T-cell (primary cell): ENCODE measurements at regions not wholly inside any gene's neighbourhood (a gene's known extent, or its start where the extent isn't known, plus 50 kb on each side); places are given as distances from the start of the nearest gene placed in this dataset.

Experiments used
- ATAC-seq, 4 experiments: fragments of 200-7000 bp in 3 of 4; fragments of 150-1000 bp in 1 of 4; cut with Tn5 transposase; replicated peaks in 1 of 4; 1 replicate in 3 of 4; 2 replicates in 1 of 4; pipeline ENCODE4 v1.10.0; 2021; ENCODE audit warnings: moderate library complexity in 3 of 4, mild to moderate bottlenecking in 2 of 4, moderate number of reproducible peaks in 1 of 4
- CTCF ChIA-PET, 2 donors: fragments of 300-600 bp; sonication (Branson Sonifier 250); formaldehyde crosslinking; loops; one replicate each; lab custom pipeline; 2022; ENCODE audit warnings: antibody characterized with exemption in 2 of 2; lab: Charles Lee
- POLR2A ChIA-PET, 2 donors: fragments of 300-600 bp; sonication (Branson Sonifier 250); formaldehyde crosslinking; loops; one replicate each; lab custom pipeline; 2022; ENCODE audit warnings: antibody characterized with exemption in 2 of 2; lab: Charles Lee
- DNase-seq, 35 experiments: peaks; one replicate each; pipeline versions ENCODE4 v3.0.0 to v3.0.0-alpha.2; 2013 to 2023
- H3K27ac ChIP-seq: one replicate; pipeline ENCODE4 v1.5.1; 2013; ENCODE audit warnings: low read length
- H3K27me3 ChIP-seq, 2 experiments: replicated peaks in 1 of 2; 1 replicate in 1 of 2; 2 replicates in 1 of 2; pipeline versions ENCODE4 v1.6.1 to v1.7.0; 2013; ENCODE audit warnings: low read length in 1 of 2, mixed read lengths in 1 of 2; ENCODE audit not compliant: control insufficient read depth in 2 of 2, insufficient read depth in 2 of 2; ENCODE audit errors: extremely low read depth in 1 of 2
- H3K36me3 ChIP-seq, 2 donors: 1 replicate in 1 of 2; 2 replicates in 1 of 2; pipeline versions ENCODE4 v1.6.1 to v1.7.0; 2013; ENCODE audit warnings: low read length in 1 of 2; ENCODE audit not compliant: control insufficient read depth in 2 of 2, insufficient read depth in 1 of 2; ENCODE audit errors: extremely low read depth in 1 of 2
- H3K4me1 ChIP-seq, 2 experiments: 1 replicate in 1 of 2; 2 replicates in 1 of 2; pipeline versions ENCODE4 v1.6.1 to v1.7.0; 2013; ENCODE audit warnings: low read length in 2 of 2, mixed read lengths in 1 of 2; ENCODE audit not compliant: insufficient read depth in 2 of 2, control insufficient read depth in 1 of 2; ENCODE audit errors: extremely low read depth in 1 of 2
- H3K4me3 ChIP-seq, 2 donors: 1 replicate in 1 of 2; 2 replicates in 1 of 2; pipeline versions ENCODE4 v1.5.1 to v1.7.0; 2013; ENCODE audit warnings: mild to moderate bottlenecking in 2 of 2, low read length in 1 of 2, moderate library complexity in 1 of 2; ENCODE audit not compliant: control insufficient read depth in 1 of 2; ENCODE audit errors: extremely low read depth in 1 of 2
- H3K9me3 ChIP-seq: 2 replicates; pipeline ENCODE4 v1.7.0; 2013
- H3K27ac Mint-ChIP-seq, 2 donors: one replicate each; pipeline ENCODE4 v1.8.0; 2020 to 2021; ENCODE audit warnings: mild to moderate bottlenecking in 2 of 2, mixed read lengths in 2 of 2
- H3K27me3 Mint-ChIP-seq, 2 donors: one replicate each; pipeline ENCODE4 v1.8.0; 2021 to 2022; ENCODE audit warnings: mixed read lengths in 2 of 2
- H3K36me3 Mint-ChIP-seq: one replicate; pipeline ENCODE4 v1.8.0; 2021; ENCODE audit warnings: mixed read lengths
- H3K4me1 Mint-ChIP-seq, 3 donors: one replicate each; pipeline ENCODE4 v1.8.0; 2020 to 2022; ENCODE audit warnings: mixed read lengths in 3 of 3, mild to moderate bottlenecking in 1 of 3
- H3K4me3 Mint-ChIP-seq, 3 donors: one replicate each; pipeline ENCODE4 v1.8.0; 2020 to 2022; ENCODE audit warnings: mild to moderate bottlenecking in 3 of 3, mixed read lengths in 3 of 3, moderate library complexity in 3 of 3
- H3K9me3 Mint-ChIP-seq, 3 donors: one replicate each; pipeline ENCODE4 v1.8.0; 2020 to 2022; ENCODE audit warnings: mixed read lengths in 3 of 3
- WGBS: methylation state at CpG from one replicate; pipeline ENCODE4 v1.1.5; 2013; ENCODE audit warnings: missing lambda C conversion rate; ENCODE audit not compliant: insufficient coverage; 5-methylcytosine and 5-hydroxymethylcytosine counted together

DNA sequence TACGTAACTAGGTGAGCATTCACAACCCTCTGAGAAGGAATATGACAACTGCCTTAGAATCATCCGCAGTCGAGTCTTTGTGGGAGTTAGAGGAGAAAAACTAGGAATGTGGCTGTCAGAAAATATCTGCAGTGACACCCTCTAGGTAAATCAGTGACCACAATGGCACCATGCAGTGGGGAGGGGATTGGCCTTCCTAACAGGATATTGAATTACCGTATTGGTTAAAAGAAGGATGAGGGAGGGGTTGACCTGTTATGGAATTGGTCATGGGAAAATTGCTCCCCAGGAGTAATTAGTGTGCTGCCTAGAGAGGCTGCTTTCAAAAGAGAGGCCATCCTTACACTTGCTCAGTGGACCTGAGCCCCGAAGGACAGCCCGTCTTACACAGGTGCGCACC is 205.6 kb upstream of the SOX1 start:
- H3K36me3 Mint-ChIP-seq: no peaks in the 10 kb centered on the region
- Histone ChIP-seq H3K9me3 (no peaks in the 10 kb centered on the region), H3K36me3 (no peaks in the 10 kb centered on the region), H3K4me1 (no peaks in the 10 kb centered on the region), H3K27ac (no peak overlapping the region), H3K27me3 (peaks cover 0 to 3% of the 10 kb centered on the region in 2 experiments), H3K4me3 (no peak overlapping the region)
- H3K27me3 Mint-ChIP-seq: peaks cover 4 to 5% of the 10 kb centered on the region in 2 donors
- POLR2A ChIA-PET: no interaction called here
- H3K4me3 Mint-ChIP-seq: no peak overlapping the region
- WGBS: 87% methylated on average over 3 of the region's 7 CpGs
- H3K4me1 Mint-ChIP-seq: no peaks in the 10 kb centered on the region
- no peak for ATAC-seq
- no peak overlapping the region for H3K27ac Mint-ChIP-seq
- H3K9me3 Mint-ChIP-seq: peaks cover 0 to 15% (median 3%) of the 10 kb centered on the region in 3 donors
- CTCF ChIA-PET: no interaction called here
- no peak for DNase-seq

DNA sequence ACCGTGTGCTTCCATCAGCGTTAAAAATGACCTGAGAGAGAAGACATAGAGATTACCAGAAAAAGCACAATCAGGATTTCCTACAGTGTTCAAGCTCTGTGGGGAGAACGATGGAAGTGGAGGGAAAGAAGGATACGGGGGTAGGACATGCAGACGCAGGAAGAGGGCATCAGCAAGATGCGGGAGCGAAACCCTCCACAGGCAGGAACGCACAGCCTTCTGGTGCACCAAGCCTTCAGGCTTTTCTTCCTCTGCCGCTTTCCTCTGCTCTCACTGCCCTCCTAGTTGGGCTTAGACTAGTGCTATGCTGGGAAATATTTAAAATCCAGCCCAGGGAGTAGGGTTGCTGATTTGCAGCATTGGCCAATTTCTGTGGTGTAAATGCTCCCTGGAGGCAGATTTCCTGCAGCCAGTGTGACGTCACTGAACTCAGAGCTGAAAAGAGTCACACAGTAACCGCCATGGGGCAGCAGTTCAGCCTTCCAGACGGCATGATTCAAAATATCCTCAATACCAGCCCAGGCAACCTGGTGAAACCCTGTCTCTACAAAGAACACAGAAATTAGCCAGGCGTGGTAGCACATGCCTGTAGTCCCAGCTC is 205.1 kb upstream of the SOX1 start:
- Mint-ChIP-seq H3K27me3 (peaks cover 4 to 5% of the 10 kb centered on the region in 2 donors), H3K4me1 (no peaks in the 10 kb centered on the region), H3K4me3 (no peak overlapping the region), H3K27ac (no peak overlapping the region), H3K36me3 (no peaks in the 10 kb centered on the region), H3K9me3 (peaks cover 0 to 15% (median 3%) of the 10 kb centered on the region in 3 donors)
- no peaks in the 10 kb centered on the region for H3K36me3 ChIP-seq
- H3K4me1 ChIP-seq: no peaks in the 10 kb centered on the region
- WGBS: 83% methylated on average over 9 of the region's 13 CpGs
- CTCF ChIA-PET: no interaction called here
- POLR2A ChIA-PET: no interaction called here
- H3K9me3 ChIP-seq: no peaks in the 10 kb centered on the region
- no peak overlapping the region for H3K4me3 ChIP-seq
- DNase-seq (no peak), ATAC-seq (no peak)
- no peak overlapping the region for H3K27ac ChIP-seq
- H3K27me3 ChIP-seq: peaks cover 0 to 3% of the 10 kb centered on the region in 2 experiments

DNA sequence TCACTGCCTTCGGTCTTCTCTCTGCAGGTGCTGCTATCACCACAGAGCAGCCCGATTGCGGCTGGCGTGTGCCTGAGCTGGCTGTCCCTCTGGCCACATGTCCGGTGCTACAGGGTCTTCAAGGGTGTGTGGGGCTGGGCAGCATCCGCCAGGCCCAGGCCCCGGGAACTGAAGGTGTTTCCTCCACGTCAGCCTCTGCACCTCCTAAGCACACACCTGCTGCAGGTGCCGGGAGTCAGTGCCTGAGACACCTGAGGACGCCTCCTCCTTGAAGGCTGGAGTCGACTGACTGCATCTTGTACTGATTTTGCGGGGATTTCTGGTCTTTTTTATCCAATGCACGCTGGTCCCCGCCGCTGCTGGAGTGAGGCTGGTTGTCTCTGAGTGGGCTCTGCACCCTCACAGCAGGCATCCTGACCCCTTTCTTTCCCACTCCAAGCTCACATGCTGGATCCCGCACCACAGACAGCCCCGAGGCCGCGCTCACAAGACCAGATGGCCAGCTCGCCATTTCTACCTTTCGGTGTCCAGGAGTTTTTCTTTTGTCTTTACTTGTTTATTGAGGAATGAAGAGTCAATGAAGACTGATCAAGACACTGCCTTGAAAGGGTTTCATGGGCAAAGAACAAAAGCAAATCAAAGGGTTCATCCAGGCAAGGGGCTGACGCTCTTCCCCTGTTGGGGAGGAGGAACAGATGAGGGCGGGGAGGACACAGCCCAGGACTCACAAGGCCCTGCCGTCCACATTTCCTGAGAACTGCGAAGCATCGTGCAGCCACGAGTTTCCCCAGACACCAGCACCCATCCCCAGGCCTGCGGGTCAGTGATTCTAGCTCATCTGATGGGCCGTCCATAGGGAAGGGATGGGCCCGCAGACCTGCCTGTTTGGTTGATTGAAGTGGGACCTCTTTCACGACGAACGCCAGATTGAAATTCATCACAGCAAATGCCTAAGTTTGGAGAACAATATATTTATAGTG is 203.8 kb upstream of the SOX1 start:
- DNase-seq (no peak), ATAC-seq (no peak)
- H3K4me1 ChIP-seq: no peaks in the 10 kb centered on the region
- no peaks in the 10 kb centered on the region for H3K9me3 ChIP-seq
- H3K4me3 ChIP-seq: no peak overlapping the region
- H3K27me3 ChIP-seq: no peaks in the 10 kb centered on the region
- ChIA-PET POLR2A (no interaction called here), CTCF (no interaction called here)
- Mint-ChIP-seq H3K9me3 (peaks cover 9 to 21% (median 10%) of the 10 kb centered on the region in 3 donors), H3K27me3 (no peaks in the 10 kb centered on the region), H3K27ac (no peak overlapping the region), H3K4me1 (no peaks in the 10 kb centered on the region), H3K36me3 (no peaks in the 10 kb centered on the region), H3K4me3 (no peak overlapping the region)
- 85% methylated on average over 6 of the region's 33 CpGs for WGBS
- H3K27ac ChIP-seq: no peak overlapping the region
- H3K36me3 ChIP-seq: no peaks in the 10 kb centered on the region

DNA sequence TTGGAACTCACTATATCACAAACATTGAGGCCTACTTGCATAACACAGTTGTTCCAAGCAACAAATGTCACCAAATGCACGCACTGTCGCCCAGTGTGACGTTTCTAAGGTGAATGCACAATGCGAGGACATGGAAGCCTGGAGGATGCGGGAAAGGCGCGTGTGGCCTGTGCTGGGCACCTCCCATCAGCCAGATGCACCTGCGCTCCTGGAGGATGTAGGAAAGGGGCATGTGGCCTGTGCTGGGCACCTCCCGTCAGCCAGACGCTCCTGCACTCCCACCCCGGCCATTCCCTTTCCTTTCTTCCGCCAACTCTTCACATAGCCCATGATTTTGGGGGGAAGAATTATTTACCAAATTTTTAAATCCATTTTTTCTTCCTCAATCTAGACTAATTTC is 202.4 kb upstream of the SOX1 start:
- Histone ChIP-seq H3K27me3 (no peaks in the 10 kb centered on the region), H3K36me3 (no peaks in the 10 kb centered on the region), H3K27ac (no peak overlapping the region), H3K9me3 (no peaks in the 10 kb centered on the region), H3K4me3 (no peak overlapping the region), H3K4me1 (no peaks in the 10 kb centered on the region)
- Mint-ChIP-seq H3K9me3 (peaks cover 9 to 29% (median 11%) of the 10 kb centered on the region in 3 donors), H3K27me3 (no peaks in the 10 kb centered on the region), H3K4me1 (no peaks in the 10 kb centered on the region), H3K4me3 (no peak overlapping the region), H3K27ac (no peak overlapping the region), H3K36me3 (no peaks in the 10 kb centered on the region)
- ATAC-seq (no peak), DNase-seq (no peak)
- WGBS: 89% methylated on average over 7 of the region's 12 CpGs
- ChIA-PET POLR2A (no interaction called here), CTCF (no interaction called here)

DNA sequence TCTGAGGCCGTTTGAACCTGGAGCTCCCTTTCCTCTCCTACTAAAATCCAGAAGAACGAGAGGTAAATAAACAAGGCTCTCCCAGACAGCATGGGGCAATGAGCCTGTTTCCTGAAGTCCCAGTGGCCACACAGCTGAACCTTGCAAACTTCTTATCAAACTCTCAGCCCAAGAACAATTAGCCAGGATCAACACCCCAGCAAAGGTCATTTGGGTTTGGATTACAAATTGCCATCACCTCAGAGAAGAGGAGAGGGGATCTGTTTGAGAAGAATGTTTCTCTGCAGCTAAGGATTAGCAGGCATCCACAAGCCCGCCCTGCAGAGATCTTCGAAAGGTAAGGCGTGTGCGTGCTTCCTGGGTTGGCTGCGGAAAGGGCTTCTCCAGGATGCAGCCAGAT is 201.9 kb upstream of the SOX1 start:
- Histone ChIP-seq H3K9me3 (no peaks in the 10 kb centered on the region), H3K27me3 (no peaks in the 10 kb centered on the region), H3K36me3 (no peaks in the 10 kb centered on the region), H3K4me3 (no peak overlapping the region), H3K4me1 (no peaks in the 10 kb centered on the region), H3K27ac (no peak overlapping the region)
- 71% methylated on average over 5 of the region's 7 CpGs for WGBS
- no peak for DNase-seq
- no peaks in the 10 kb centered on the region for H3K27me3 Mint-ChIP-seq
- no peaks in the 10 kb centered on the region for H3K4me1 Mint-ChIP-seq
- ChIA-PET POLR2A (no interaction called here), CTCF (no interaction called here)
- H3K9me3 Mint-ChIP-seq: peaks cover 9 to 29% (median 11%) of the 10 kb centered on the region in 3 donors
- H3K36me3 Mint-ChIP-seq: no peaks in the 10 kb centered on the region
- no peak overlapping the region for H3K27ac Mint-ChIP-seq
- no peak overlapping the region for H3K4me3 Mint-ChIP-seq
- no peak for ATAC-seq

DNA sequence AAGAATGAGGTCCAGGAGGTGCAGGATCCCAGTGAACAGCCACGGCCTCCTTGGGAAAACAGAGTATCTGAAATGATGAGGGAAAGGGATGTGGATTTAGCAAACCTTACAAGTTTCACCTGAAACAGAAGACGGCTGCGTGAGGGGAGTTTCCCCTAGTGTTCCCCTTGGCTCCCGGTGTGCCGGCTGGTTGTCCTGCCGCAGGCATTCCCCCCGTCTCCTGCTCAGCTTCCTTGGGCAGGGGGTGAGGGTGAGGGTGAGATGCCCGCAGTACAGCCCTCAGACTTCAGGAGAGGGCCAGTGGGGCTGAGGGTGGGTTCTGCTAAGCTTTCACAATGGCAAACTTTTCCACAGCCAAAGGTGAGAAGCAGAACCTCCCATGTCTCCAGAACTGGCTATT is 201.1 kb upstream of the SOX1 start:
- WGBS: 58% methylated on average over 2 of the region's 8 CpGs
- ATAC-seq (no peak), DNase-seq (no peak)
- H3K27me3 ChIP-seq: no peaks in the 10 kb centered on the region
- Mint-ChIP-seq H3K27ac (no peak overlapping the region), H3K36me3 (no peaks in the 10 kb centered on the region), H3K4me3 (no peak overlapping the region), H3K4me1 (no peaks in the 10 kb centered on the region), H3K9me3 (peaks cover 9 to 23% (median 11%) of the 10 kb centered on the region in 3 donors), H3K27me3 (no peaks in the 10 kb centered on the region)
- H3K27ac ChIP-seq: no peak overlapping the region
- no peaks in the 10 kb centered on the region for H3K9me3 ChIP-seq
- H3K4me3 ChIP-seq: no peak overlapping the region
- CTCF ChIA-PET: no interaction called here
- H3K4me1 ChIP-seq: no peaks in the 10 kb centered on the region
- no peaks in the 10 kb centered on the region for H3K36me3 ChIP-seq
- POLR2A ChIA-PET: no interaction called here
